Endothelial cell of umbilical vein (primary cell): ENCODE measurements at regions not wholly inside any gene's neighbourhood (a gene's known extent, or its start where the extent isn't known, plus 50 kb on each side); places are given as distances from the start of the nearest gene placed in this dataset.
"Not testable (repeated sequence)": the region's sequence is repeated elsewhere in the genome, so short reads cannot be mapped to it uniquely, and the experiment has no call there.

Experiments used
- CTCF ChIP-seq, 2 donors: IDR thresholded peaks; 1 replicate in 1 of 2; 2 replicates in 1 of 2; pipeline ENCODE4 v1.5.1; 2011; ENCODE audit warnings: low read length in 2 of 2, mild to moderate bottlenecking in 2 of 2, moderate library complexity in 2 of 2, control low read depth in 1 of 2, inconsistent platforms in 1 of 2, low read depth in 1 of 2; ENCODE audit not compliant: insufficient read depth in 1 of 2; ENCODE audit errors: extremely low read depth in 1 of 2
- MYC ChIP-seq: IDR thresholded peaks from one replicate; pipeline ENCODE4 v1.6.1; 2011; ENCODE audit warnings: mild to moderate bottlenecking, low read depth, low read length
- POLR2A ChIP-seq: IDR thresholded peaks from 2 replicates; pipeline ENCODE4 v1.6.1; 2012; ENCODE audit warnings: low read depth, mild to moderate bottlenecking, control low read depth, low read length
- POLR2AphosphoS5 ChIP-seq: IDR thresholded peaks from 2 replicates; pipeline ENCODE4 v1.6.1; 2012; ENCODE audit warnings: low read depth, mild to moderate bottlenecking, control low read depth, low read length, moderate library complexity; ENCODE audit not compliant: insufficient read depth
- TF ChIP-seq, protein P1 (sequence below): IDR thresholded peaks from 2 replicates; pipeline ENCODE4 v1.6.1; 2011; ENCODE audit not compliant: insufficient read depth, insufficient read length

DNA sequence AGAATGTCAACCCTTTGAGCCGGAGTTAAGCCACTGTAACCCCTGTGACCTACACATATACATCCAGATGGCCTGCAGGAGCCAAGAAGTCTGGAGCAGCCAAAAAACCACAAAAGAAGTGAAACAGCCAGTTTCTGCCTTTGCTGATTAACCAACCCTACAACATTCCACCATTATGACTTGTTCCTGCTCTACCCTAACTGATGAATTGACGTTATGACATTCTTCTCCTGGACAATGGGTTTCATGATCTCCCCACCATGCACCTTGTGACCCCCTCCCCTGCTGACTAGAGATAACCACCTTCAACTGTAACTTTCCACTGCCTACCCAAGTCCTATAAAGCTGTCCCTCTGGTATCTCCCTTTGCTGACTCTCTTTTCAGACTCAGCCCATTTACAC, 216.3 kb upstream of the DUSP10 start:
- TF ChIP-seq CTCF (IDR thresholded peaks at IDR 0.05; ENCODE audit: extremely low read depth in 1 of 2, insufficient read depth in 1 of 2, low read depth in 1 of 2, low read length in 2 of 2); POLR2A; POLR2AphosphoS5; MYC: not testable (repeated sequence)
- TF ChIP-seq, protein P1, sequence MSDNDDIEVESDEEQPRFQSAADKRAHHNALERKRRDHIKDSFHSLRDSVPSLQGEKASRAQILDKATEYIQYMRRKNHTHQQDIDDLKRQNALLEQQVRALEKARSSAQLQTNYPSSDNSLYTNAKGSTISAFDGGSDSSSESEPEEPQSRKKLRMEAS = not testable (repeated sequence)
